Heart left ventricle (tissue), 16 donors: ENCODE measurements at regions not wholly inside any gene's neighbourhood (a gene's known extent, or its start where the extent isn't known, plus 50 kb on each side); places are given as distances from the start of the nearest gene placed in this dataset.

Experiments
- ATAC-seq, 4 donors: fragments of 200-7000 bp; cut with Tn5 transposase; one replicate each; pipeline ENCODE4 v1.9.1; 2020 to 2022; ENCODE audit warnings: moderate library complexity in 4 of 4, mild to moderate bottlenecking in 3 of 4, moderate number of reproducible peaks in 1 of 4
- DNase-seq, 5 donors: peaks; one replicate each; pipeline ENCODE4 v3.0.0-alpha.2; 2020
- H3K27ac ChIP-seq, 12 donors: fragments of 200-600 bp; sonication (generic) in 4 of 12; one replicate each; pipeline versions ENCODE4 v1.5.0 to v1.8.0; 2016 to 2022; ENCODE audit warnings: mild to moderate bottlenecking in 2 of 12
- H3K27me3 ChIP-seq, 9 donors: fragments of 200-600 bp; sonication (generic) in 2 of 9; one replicate each; pipeline versions ENCODE4 v1.5.1 to v1.8.0; 2016 to 2022; ENCODE audit warnings: mild to moderate bottlenecking in 3 of 9
- H3K36me3 ChIP-seq, 9 donors: fragments of 200-600 bp; sonication (generic) in 2 of 9; one replicate each; pipeline versions ENCODE4 v1.5.0 to v1.8.0; 2018 to 2022; ENCODE audit warnings: mild to moderate bottlenecking in 2 of 9
- H3K4me1 ChIP-seq, 12 donors: fragments of 200-600 bp; sonication (generic) in 4 of 12; one replicate each; pipeline versions ENCODE4 v1.5.0 to v1.8.0; 2016 to 2022; ENCODE audit warnings: mild to moderate bottlenecking in 3 of 12
- H3K4me3 ChIP-seq, 12 donors: fragments of 200-600 bp; sonication (generic) in 4 of 12; one replicate each; pipeline versions ENCODE4 v1.5.0 to v1.8.0; 2017 to 2022; ENCODE audit warnings: mild to moderate bottlenecking in 9 of 12, moderate library complexity in 4 of 12
- H3K9me3 ChIP-seq, 12 donors: fragments of 200-600 bp; sonication (generic) in 4 of 12; one replicate each; pipeline versions ENCODE4 v1.5.0 to v1.8.0; 2016 to 2022; ENCODE audit warnings: mild to moderate bottlenecking in 1 of 12
- CTCF ChIP-seq, 12 donors: fragments of 200-600 bp; sonication (generic) in 4 of 12; IDR thresholded peaks; one replicate each; pipeline versions ENCODE4 v1.5.0 to v1.8.0; 2018 to 2022; ENCODE audit warnings: antibody characterized with exemption in 12 of 12, mild to moderate bottlenecking in 5 of 12
- POLR2A ChIP-seq, 2 donors: fragments of 450-650 bp; IDR thresholded peaks; one replicate each; pipeline ENCODE4 v1.6.1; 2017; ENCODE audit warnings: antibody characterized with exemption in 2 of 2, mild to moderate bottlenecking in 2 of 2, moderate library complexity in 2 of 2
- WGBS, 4 donors: extraction: QIAGEN DNeasy Blood & Tissue Kit in 2 of 4; methylation state at CpG; one replicate each; pipeline versions ENCODE4 v1.1.5 to v1.1.7; 2013 to 2018; 5-methylcytosine and 5-hydroxymethylcytosine counted together
- intact Hi-C, 10 donors: fragments of 100-400 bp; cut with DNase I; formaldehyde crosslinking; loops; one replicate each; pipeline versions ENCODE4 v1.11.1 to v1.14.2; 2022
- donor health status: ischemic (EF 13 %, LVEDD 7.1; RV severe dilation, severe dysfunction).
- donor health status: healthy with polysubstance abuse.
- donor health status: DM: no; HTN: yes; CAD: no.
- donor health status: DM: no; HTN: no; CAD: no.
- donor health status: ischemic (EF 25% LVEDD 6.9; RV normal size, moderate dysfunction).
- donor health status: ischemic (EF 25% LVEDD 5.7; RV mildly dilated, moderate dysfunction).
- donor health status: healthy.
- donor health status: DM: yes; HTN: yes; CAD: no.
- donor health status: ischemic (EF 35%, LVEDD 5.7; RV mildly dilated, moderate dysfunction).
- donor health status: nonischemic (EF 11% LVEDD 7.7; RV severe dilation, severe dysfunction).
- donor health status: DM: yes; HTN: yes; CAD: no.
- donor health status: PGD.
- donor health status: ischemic (EF 29% LVEDD 5.4; RV normal size, mild dysfunction).
- donor health status: nonischemic (EF 23%, LVEDD 6.1; RV moderate dilation, normal function).

DNA sequence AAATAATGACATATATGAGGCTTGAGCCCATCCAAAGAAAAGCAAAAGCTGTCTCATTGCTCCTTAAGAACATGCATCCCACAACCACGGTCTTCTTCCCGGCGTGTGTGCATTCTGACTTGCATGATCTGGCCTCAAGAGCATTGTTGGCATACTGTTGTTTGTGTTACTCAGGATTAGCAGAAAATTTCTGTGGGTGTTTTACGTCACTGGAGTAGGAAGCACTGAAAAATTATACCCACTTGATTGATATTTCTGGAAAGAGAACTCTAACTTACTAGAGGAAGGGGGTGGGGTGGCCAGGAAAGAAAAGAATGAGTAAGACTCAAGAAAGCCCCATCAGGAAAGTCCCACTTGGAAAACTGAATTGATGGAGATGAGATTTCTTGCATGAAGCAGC lies 326.2 kb upstream of the PRDM1 start:
- DNase-seq (no peak), ATAC-seq (no peak)
- 62 to 87% (median 85%) methylated on average over 4 of the region's 4 CpGs for WGBS, 4 donors
- H3K4me1 ChIP-seq = no peaks in the 10 kb centered on the region
- no peak overlapping the region for H3K27ac ChIP-seq
- H3K36me3 ChIP-seq = no peaks in the 10 kb centered on the region
- no peaks in the 10 kb centered on the region for H3K27me3 ChIP-seq
- no peak overlapping the region for H3K4me3 ChIP-seq
- intact Hi-C loops = no loop called here
- TF ChIP-seq POLR2A (IDR thresholded peaks at IDR 0.05) (no peak), CTCF (IDR thresholded peaks at IDR 0.05) (no peak)
- H3K9me3 ChIP-seq = no peaks in the 10 kb centered on the region

- no peaks in the 10 kb centered on the region for H3K27me3 ChIP-seq
- no peak overlapping the region for H3K4me3 ChIP-seq
- H3K27ac ChIP-seq = no peak overlapping the region
- intact Hi-C loops = no loop called here
- H3K4me1 ChIP-seq = no peaks in the 10 kb centered on the region
- no peak for ATAC-seq
- no peaks in the 10 kb centered on the region for H3K9me3 ChIP-seq
- WGBS, 4 donors = 90 to 97% (median 93%) methylated on average over 2 of the region's 2 CpGs
- no peak for TF ChIP-seq CTCF (IDR thresholded peaks at IDR 0.05)
- no peak for TF ChIP-seq POLR2A (IDR thresholded peaks at IDR 0.05)
- H3K36me3 ChIP-seq = no peaks in the 10 kb centered on the region
- no peak for DNase-seq
Observed at GRCh38 chr6:105759015-105759414, 327.1 kb upstream of the PRDM1 start.

DNA sequence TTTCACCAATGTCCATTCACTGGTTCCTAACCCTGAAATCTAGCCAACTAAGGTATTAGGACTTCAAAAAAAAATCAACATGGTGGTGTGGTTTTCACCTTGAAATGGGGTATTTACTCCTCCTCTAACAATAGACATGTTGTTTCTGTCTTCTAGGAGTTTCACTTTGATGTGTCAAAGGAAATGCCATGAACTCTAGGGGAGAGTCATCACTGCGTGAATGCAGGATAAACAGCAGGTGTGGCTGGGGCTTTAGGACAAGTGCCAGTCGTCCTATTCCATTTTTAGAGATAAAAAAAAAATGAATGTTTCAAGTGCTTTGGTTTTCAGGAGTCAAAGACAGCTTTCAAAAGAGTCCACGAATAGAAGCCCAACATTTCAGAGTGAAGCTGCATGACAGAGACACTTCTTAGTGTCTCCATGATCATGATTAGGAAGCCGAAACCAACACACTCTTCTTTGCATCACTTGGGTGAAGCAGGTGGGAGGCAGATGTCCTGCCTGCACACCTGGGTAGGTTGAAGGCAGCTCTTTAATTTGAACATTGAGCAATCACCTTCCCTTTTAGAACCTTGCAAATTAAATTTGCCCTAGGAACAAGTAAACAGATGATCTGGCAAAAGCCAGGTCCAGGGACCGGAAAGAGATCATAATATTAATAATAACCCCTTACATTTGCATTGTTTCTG lies 328.5 kb upstream of the PRDM1 start:
- ATAC-seq = no peak
- Histone ChIP-seq H3K36me3 (no peaks in the 10 kb centered on the region), H3K27me3 (no peaks in the 10 kb centered on the region), H3K4me3 (no peak overlapping the region), H3K27ac (no peak overlapping the region), H3K4me1 (peaks cover 0 to 9% (median 0%) of the 10 kb centered on the region in 12 donors), H3K9me3 (no peaks in the 10 kb centered on the region)
- WGBS, 4 donors = 58 to 68% (median 64%) methylated on average over 5 of the region's 5 CpGs
- TF ChIP-seq POLR2A (IDR thresholded peaks at IDR 0.05) = no peak
- no peak for TF ChIP-seq CTCF (IDR thresholded peaks at IDR 0.05)
- intact Hi-C loops = no loop called here
- no peak for DNase-seq

- Histone ChIP-seq H3K27ac (no peak overlapping the region), H3K4me3 (no peak overlapping the region), H3K27me3 (no peaks in the 10 kb centered on the region), H3K36me3 (no peaks in the 10 kb centered on the region), H3K4me1 (peaks cover 0 to 9% (median 0%) of the 10 kb centered on the region in 12 donors), H3K9me3 (no peaks in the 10 kb centered on the region)
- intact Hi-C loops = no loop called here
- TF ChIP-seq POLR2A (IDR thresholded peaks at IDR 0.05) = no peak
- no peak for DNase-seq
- WGBS, 4 donors = 92 to 97% (median 93%) methylated on average over 4 of the region's 4 CpGs
- no peak for ATAC-seq
Observed at GRCh38 chr6:105755885-105756284, 330.3 kb upstream of the PRDM1 start.
